HEK293 (cell line): ENCODE measurements at regions not wholly inside any gene's neighbourhood (a gene's known extent, or its start where the extent isn't known, plus 50 kb on each side); places are given as distances from the start of the nearest gene placed in this dataset.

Source experiments
- CTCF ChIA-PET: fragments of 350-600 bp; formaldehyde crosslinking; extraction: SDS; loops from one replicate; lab custom pipeline; 2021; ENCODE audit warnings: antibody characterized with exemption; lab: Yijun Ruan, JAX
- POLR2A ChIA-PET: fragments of 300-600 bp; formaldehyde crosslinking; extraction: SDS; loops from one replicate; lab custom pipeline; 2020; ENCODE audit warnings: antibody characterized with exemption, inconsistent platforms; lab: Yijun Ruan, JAX
- H3K27ac ChIP-seq: fragments of 200-500 bp; sonication (Bioruptor generic); 2 replicates; pipeline ENCODE4 v1.5.1; 2014; ENCODE audit warnings: low read depth, low read length, control low read depth, inconsistent platforms; ENCODE audit errors: extremely low read depth
- H3K36me3 ChIP-seq, 2 experiments: fragments of 200-500 bp in 1 of 2; sonication (Bioruptor generic) in 1 of 2; 1 replicate in 1 of 2; 2 replicates in 1 of 2; pipeline ENCODE4 v1.5.1; 2014 to 2017; ENCODE audit warnings: inconsistent platforms in 2 of 2, low read length in 2 of 2; ENCODE audit not compliant: control insufficient read depth in 2 of 2, insufficient read depth in 1 of 2
- H3K4me1 ChIP-seq: fragments of 200-500 bp; sonication (Bioruptor generic); 2 replicates; pipeline ENCODE4 v1.5.1; 2014; ENCODE audit warnings: mild to moderate bottlenecking, low read length, inconsistent platforms; ENCODE audit not compliant: control insufficient read depth, insufficient read depth
- H3K4me3 ChIP-seq: 2 replicates; pipeline ENCODE4 v1.5.1; 2011; ENCODE audit warnings: low read depth, mild to moderate bottlenecking, control low read depth, low read length, moderate library complexity
- H3K9me3 ChIP-seq: fragments of 200-500 bp; sonication (Bioruptor generic); 2 replicates; pipeline ENCODE4 v1.5.1; 2014; ENCODE audit warnings: low read depth, low read length, inconsistent platforms; ENCODE audit not compliant: control insufficient read depth, insufficient read depth
- IKZF3 ChIP-seq: fragments of 450-650 bp; IDR thresholded peaks from 2 replicates; pipeline ENCODE4 v1.5.0; 2018; ENCODE audit warnings: missing biosample characterization, mild to moderate bottlenecking, missing genetic modification characterization, moderate library complexity
- KLF17 ChIP-seq: fragments of 450-650 bp; formaldehyde crosslinking; IDR thresholded peaks from 2 replicates; pipeline ENCODE4 v1.5.1; 2016; ENCODE audit warnings: missing biosample characterization, missing genetic modification characterization
- KLF8 ChIP-seq: fragments of 450-650 bp; formaldehyde crosslinking; IDR thresholded peaks from 2 replicates; pipeline ENCODE4 v1.5.1; 2016; ENCODE audit warnings: missing biosample characterization, missing genetic modification characterization
- SETDB1 ChIP-seq: IDR thresholded peaks from one replicate; pipeline ENCODE4 v1.6.1; 2017; ENCODE audit warnings: mild to moderate bottlenecking, low read length, moderate library complexity, mixed read lengths; ENCODE audit not compliant: insufficient read length
- TCF7L2 ChIP-seq: IDR thresholded peaks from 2 replicates; pipeline ENCODE4 v1.6.1; 2011; ENCODE audit warnings: low read depth, mild to moderate bottlenecking, inconsistent platforms, low read length, moderate library complexity, borderline replicate concordance
- TRIM28 ChIP-seq: IDR thresholded peaks from 2 replicates; pipeline ENCODE4 v1.6.1; 2011; ENCODE audit warnings: low read length, control low read depth, borderline replicate concordance
- WT1 ChIP-seq: fragments of 450-650 bp; formaldehyde crosslinking; IDR thresholded peaks from 2 replicates; pipeline ENCODE4 v1.5.1; 2016; ENCODE audit warnings: missing biosample characterization, missing genetic modification characterization
- ZBTB44 ChIP-seq: fragments of 450-650 bp; IDR thresholded peaks from 2 replicates; pipeline ENCODE4 v1.5.1; 2018; ENCODE audit warnings: missing biosample characterization, mild to moderate bottlenecking, missing genetic modification characterization
- ZFP3 ChIP-seq: fragments of 450-650 bp; formaldehyde crosslinking; IDR thresholded peaks from 2 replicates; pipeline ENCODE4 v1.5.1; 2016; ENCODE audit warnings: low read depth, missing biosample characterization, missing genetic modification characterization
- ZFP37 ChIP-seq: fragments of 450-650 bp; formaldehyde crosslinking; IDR thresholded peaks from 2 replicates; pipeline ENCODE4 v1.5.1; 2016; ENCODE audit warnings: missing biosample characterization, missing genetic modification characterization
- ZNF10 ChIP-seq: fragments of 450-650 bp; formaldehyde crosslinking; IDR thresholded peaks from 2 replicates; pipeline ENCODE4 v1.5.1; 2017; ENCODE audit warnings: missing biosample characterization, missing genetic modification characterization
- ZNF121 ChIP-seq: fragments of 450-650 bp; formaldehyde crosslinking; IDR thresholded peaks from 2 replicates; pipeline ENCODE4 v1.5.1; 2016; ENCODE audit warnings: missing biosample characterization, missing genetic modification characterization
- ZNF146 ChIP-seq: fragments of 450-650 bp; formaldehyde crosslinking; IDR thresholded peaks from 2 replicates; pipeline ENCODE4 v1.5.1; 2016; ENCODE audit warnings: missing biosample characterization, missing genetic modification characterization
- ZNF184 ChIP-seq: fragments of 450-650 bp; IDR thresholded peaks from 2 replicates; pipeline ENCODE4 v1.5.1; 2018; ENCODE audit warnings: missing biosample characterization, mild to moderate bottlenecking, missing genetic modification characterization
- ZNF302 ChIP-seq: fragments of 450-650 bp; formaldehyde crosslinking; IDR thresholded peaks from 2 replicates; pipeline ENCODE4 v1.5.1; 2016; ENCODE audit warnings: missing biosample characterization, missing genetic modification characterization, low read depth
- ZNF362 ChIP-seq: fragments of 450-650 bp; formaldehyde crosslinking; IDR thresholded peaks from 2 replicates; pipeline ENCODE4 v1.5.1; 2016; ENCODE audit warnings: missing biosample characterization, missing genetic modification characterization
- ZNF433 ChIP-seq: fragments of 450-650 bp; formaldehyde crosslinking; IDR thresholded peaks from 2 replicates; pipeline ENCODE4 v1.5.1; 2016; ENCODE audit warnings: missing biosample characterization, missing genetic modification characterization, low read depth
- ZNF488 ChIP-seq: fragments of 450-650 bp; formaldehyde crosslinking; IDR thresholded peaks from 2 replicates; pipeline ENCODE4 v1.5.1; 2016; ENCODE audit warnings: missing biosample characterization, missing genetic modification characterization
- ZNF529 ChIP-seq: fragments of 450-650 bp; formaldehyde crosslinking; IDR thresholded peaks from 2 replicates; pipeline ENCODE4 v1.5.1; 2017; ENCODE audit warnings: missing genetic modification characterization, missing biosample characterization; ENCODE audit not compliant: insufficient replicate concordance
- ZNF596 ChIP-seq: fragments of 450-650 bp; IDR thresholded peaks from 2 replicates; pipeline ENCODE4 v1.5.0; 2018; ENCODE audit warnings: missing biosample characterization, mild to moderate bottlenecking, missing genetic modification characterization, moderate library complexity
- ZNF639 ChIP-seq: fragments of 450-650 bp; formaldehyde crosslinking; IDR thresholded peaks from 2 replicates; pipeline ENCODE4 v1.5.1; 2016; ENCODE audit warnings: missing biosample characterization, missing genetic modification characterization
- ZNF670 ChIP-seq: fragments of 450-650 bp; formaldehyde crosslinking; IDR thresholded peaks from 2 replicates; pipeline ENCODE4 v1.5.1; 2016; ENCODE audit warnings: missing biosample characterization, missing genetic modification characterization, low read depth
- ZNF677 ChIP-seq: fragments of 450-650 bp; IDR thresholded peaks from 2 replicates; pipeline ENCODE4 v1.5.0; 2018; ENCODE audit warnings: missing biosample characterization, mild to moderate bottlenecking, missing genetic modification characterization, moderate library complexity
- ZNF776 ChIP-seq: fragments of 450-650 bp; formaldehyde crosslinking; IDR thresholded peaks from 2 replicates; pipeline ENCODE4 v1.5.0; 2017; ENCODE audit warnings: missing biosample characterization, missing genetic modification characterization, borderline replicate concordance
- ZNF792 ChIP-seq: fragments of 450-650 bp; formaldehyde crosslinking; IDR thresholded peaks from 2 replicates; pipeline ENCODE4 v1.5.1; 2016; ENCODE audit warnings: missing biosample characterization, missing genetic modification characterization

GRCh38 chr1:162916821-162917613 lies 56.0 kb upstream of the CCDC190 start:
- ChIA-PET POLR2A (no interaction called here), CTCF (interaction anchor here (1.0 kb wide), 1 partner anchor 10 kb away, joined by 3 read pairs; no protein-coding TSS in a partner anchor)
- Histone ChIP-seq H3K9me3 (no peaks in the 10 kb centered on the region), H3K36me3 (no peaks in the 10 kb centered on the region), H3K27ac (no peak overlapping the region), H3K4me3 (no peak overlapping the region), H3K4me1 (no peaks in the 10 kb centered on the region)
- TF ChIP-seq ZNF433 (peak; percentile 93), IKZF3 (no peak), TRIM28 (0 out of 2 replicates have a peak, but pooled peaks have one; percentile 15)

- H3K9me3 ChIP-seq: no peaks in the 10 kb centered on the region
- H3K4me1 ChIP-seq: no peaks in the 10 kb centered on the region
- POLR2A ChIA-PET: no interaction called here
- no peak overlapping the region for H3K27ac ChIP-seq
- no peak overlapping the region for H3K4me3 ChIP-seq
- TF ChIP-seq KLF17 (tag by site-specific recombination) (no peak), ZNF792 (tag by site-specific recombination) (no peak), ZNF10 (tag by site-specific recombination) (no peak), ZNF639 (tag by site-specific recombination) (no peak), ZNF121 (no peak), ZNF776 (tag by site-specific recombination) (no peak), KLF8 (no peak), TCF7L2 (no peak), SETDB1 (no peak), WT1 (no peak), ZFP37 (tag by site-specific recombination) (no peak)
- CTCF ChIA-PET: interaction anchor here (1.0 kb wide), 1 partner anchor 10 kb away, joined by 3 read pairs; no protein-coding TSS in a partner anchor
- no peaks in the 10 kb centered on the region for H3K36me3 ChIP-seq
Measured at GRCh38 chr1:162916407-162916806, 55.4 kb upstream of the CCDC190 start.

- Histone ChIP-seq H3K9me3 (no peaks in the 10 kb centered on the region), H3K36me3 (no peaks in the 10 kb centered on the region), H3K27ac (no peak overlapping the region), H3K4me3 (no peak overlapping the region), H3K4me1 (no peaks in the 10 kb centered on the region)
- ChIA-PET POLR2A (no interaction called here), CTCF (interaction anchor here (0.7 to 1.6 kb wide), 3 partner anchors 10 to 160 kb away, joined by 3 to 4 read pairs (median 3); no protein-coding TSS in a partner anchor)
- no peak for TF ChIP-seq ZNF639 (tag by site-specific recombination)
- no peak for TF ChIP-seq ZNF677
- no peak for TF ChIP-seq ZBTB44 (tag by site-specific recombination)
- TF ChIP-seq ZNF362 (tag by site-specific recombination): no peak
- no peak for TF ChIP-seq ZNF146
- TF ChIP-seq ZNF529: no peak
- TF ChIP-seq ZFP3 (tag by site-specific recombination): no peak
- TF ChIP-seq ZNF488 (tag by site-specific recombination): no peak
- TF ChIP-seq ZNF302 (tag by site-specific recombination): no peak
- TF ChIP-seq ZNF670 (tag by site-specific recombination): no peak
- TF ChIP-seq ZNF596 (tag by site-specific recombination): no peak
- no peak for TF ChIP-seq ZNF433
- TF ChIP-seq ZNF184 (tag by site-specific recombination): no peak
Measured at GRCh38 chr1:162914601-162915000, 53.6 kb upstream of the CCDC190 start.
